ENCODE measurements at regions not wholly inside any gene's neighbourhood (a gene's known extent, or its start where the extent isn't known, plus 50 kb on each side); places are given as distances from the start of the nearest gene placed in this dataset.

- no peak for TF ChIP-seq ZBTB11 (CRISPR knock-in tag; IDR thresholded peaks at IDR 0.05)
Measured at GRCh38 chr1:87638636-87639035, 310.0 kb downstream of the LMO4 start (continued).

GRCh38 chr1:87641996-87642395, 313.3 kb downstream of the LMO4 start:
- BruUV-seq (replicated peaks): no TSS peak
- DNase-seq (ENCODE audit: low read depth, low spot score) (no peak), ATAC-seq (no peak), FAIRE-seq (no peak)
- no peak overlapping the region for H3K27ac ChIP-seq (ENCODE audit: control insufficient read depth, insufficient read depth)
- CTCF ChIA-PET: no interaction called here
- H3K4me3 ChIP-seq: no peak overlapping the region
- intact Hi-C loops (cut with micrococcal nuclease; ENCODE audit: unreplicated experiment): no loop called here
- no peak for TF ChIP-seq MXI1 (IDR thresholded peaks at IDR 0.05; ENCODE audit: low read depth, low read length)
- TF ChIP-seq YBX1 (IDR thresholded peaks at IDR 0.05): no peak
- TF ChIP-seq RUNX3 (IDR thresholded peaks at IDR 0.05; ENCODE audit: low read length): no peak
- TF ChIP-seq CHD2 (IDR thresholded peaks at IDR 0.05; ENCODE audit: borderline replicate concordance, low read depth, low read length): no peak
- TF ChIP-seq CBX3 (IDR thresholded peaks at IDR 0.05; ENCODE audit: borderline replicate concordance, low read depth): no peak
- no peak for TF ChIP-seq KAT2A (conservative IDR thresholded peaks at IDR 0.05; ENCODE audit: control insufficient read depth, low read depth, low read length)
- TF ChIP-seq RAD51 (IDR thresholded peaks at IDR 0.05): no peak
- no peaks in the 10 kb centered on the region for H3K4me1 ChIP-seq (ENCODE audit: control insufficient read depth, insufficient read depth, low read length)
- RAD21 ChIA-PET (ENCODE audit: unreplicated experiment): no interaction called here
- no peaks in the 10 kb centered on the region for H3K36me3 ChIP-seq (ENCODE audit: control insufficient read depth in 2 of 2, insufficient read depth in 2 of 2, low read length in 1 of 2)
- H3K4me2 ChIP-seq (ENCODE audit: control insufficient read depth, insufficient read depth): no peak overlapping the region
- POLR2A ChIA-PET: no interaction called here
- H2AFZ ChIP-seq (ENCODE audit: control insufficient read depth, low read depth, low read length): no peak overlapping the region
- no peaks in the 10 kb centered on the region for H3K27me3 ChIP-seq (replicated peaks in 1 of 2; ENCODE audit: control insufficient read depth in 2 of 2, insufficient read depth in 2 of 2, low read length in 1 of 2)
- 3% methylated on average over 3 of the region's 3 CpGs for WGBS (ENCODE audit: insufficient coverage, insufficient replicate concordance, low lambda C conversion rate, missing lambda C conversion rate)
- no peaks in the 10 kb centered on the region for H4K20me1 ChIP-seq (ENCODE audit: control insufficient read depth, insufficient read depth)
- H3K9me3 ChIP-seq (replicated peaks; ENCODE audit: control insufficient read depth, insufficient read depth, low read length): no peaks in the 10 kb centered on the region
- no peaks in the 10 kb centered on the region for H3K79me2 ChIP-seq (ENCODE audit: control insufficient read depth, insufficient read depth, low read length)
- H3K9ac ChIP-seq (ENCODE audit: control insufficient read depth, insufficient read depth, low read length): no peak overlapping the region
- SMC1A ChIA-PET (ENCODE audit: uncharacterized antibody, unreplicated experiment): no interaction called here
- in situ Hi-C loops (cut with MboI): no loop called here

Data from GM12878 (cell line).